ENCODE measurements at regions not wholly inside any gene's neighbourhood (a gene's known extent, or its start where the extent isn't known, plus 50 kb on each side); places are given as distances from the start of the nearest gene placed in this dataset.
A peak's percentile ranks its signal among the peaks of the same experiment; 100 is the strongest.

- DNase-seq, result no peak
Observed at GRCh38 chr19:29375429-29376119, 150.2 kb upstream of the VSTM2B start.

- no peak for DNase-seq
Observed at GRCh38 chr19:29376855-29377354, 148.9 kb upstream of the VSTM2B start.

GRCh38 chr19:29378126-29378525, 147.7 kb upstream of the VSTM2B start:
- DNase-seq, result no peak

GRCh38 chr19:29378543-29379080, 147.2 kb upstream of the VSTM2B start:
- no peak for DNase-seq

GRCh38 chr19:29379257-29380021, 146.4 kb upstream of the VSTM2B start:
- peak; percentile 30 for DNase-seq

- DNase-seq, result no peak
Observed at GRCh38 chr19:29380581-29380980, 145.2 kb upstream of the VSTM2B start.

GRCh38 chr19:29381353-29382203, 144.2 kb upstream of the VSTM2B start:
- no peak for DNase-seq

GRCh38 chr19:29383696-29384095, 142.1 kb upstream of the VSTM2B start:
- DNase-seq, result no peak

- DNase-seq, result no peak
Observed at GRCh38 chr19:29384656-29385055, 141.1 kb upstream of the VSTM2B start.

- no peak for DNase-seq
Observed at GRCh38 chr19:29385191-29385795, 140.5 kb upstream of the VSTM2B start.

- DNase-seq, result no peak
Observed at GRCh38 chr19:29386970-29387369, 138.8 kb upstream of the VSTM2B start.

- DNase-seq, result no peak
Observed at GRCh38 chr19:29387586-29387985, 138.2 kb upstream of the VSTM2B start.

- no peak for DNase-seq
Observed at GRCh38 chr19:29389495-29389894, 136.3 kb upstream of the VSTM2B start.

GRCh38 chr19:29390742-29391141, 135.1 kb upstream of the VSTM2B start:
- no peak for DNase-seq

- peak; percentile 39 for DNase-seq
Observed at GRCh38 chr19:29393915-29394460, 131.8 kb upstream of the VSTM2B start.

- no peak for DNase-seq
Observed at GRCh38 chr19:29395111-29395733, 130.6 kb upstream of the VSTM2B start.

- DNase-seq, result no peak
Observed at GRCh38 chr19:29395734-29396414, 129.9 kb upstream of the VSTM2B start.

GRCh38 chr19:29396925-29397324, 128.9 kb upstream of the VSTM2B start:
- no peak for DNase-seq

GRCh38 chr19:29397748-29398147, 128.0 kb upstream of the VSTM2B start:
- DNase-seq, result no peak

GRCh38 chr19:29399804-29400203, 126.0 kb upstream of the VSTM2B start:
- DNase-seq, result peak; percentile 47

All from NCI-H187 treated with DMSO at 0.1 percent for 48 hours (cell line).